WTC11 (cell line): ENCODE measurements at regions not wholly inside any gene's neighbourhood (a gene's known extent, or its start where the extent isn't known, plus 50 kb on each side); places are given as distances from the start of the nearest gene placed in this dataset.

Experiments
- ATAC-seq: fragments of 200-7000 bp; cut with Tn5 transposase; 2 replicates; pipeline ENCODE4 v1.10.0; 2021; ENCODE audit warnings: mild to moderate bottlenecking, moderate library complexity
- CTCF ChIA-PET: fragments of 300-600 bp; sonication (Branson Sonifier 250); formaldehyde crosslinking; loops from one replicate; lab custom pipeline; 2021; ENCODE audit warnings: antibody characterized with exemption; lab: Charles Lee
- POLR2A ChIA-PET: fragments of 350-600 bp; sonication (Branson Sonifier 250); formaldehyde crosslinking; loops from one replicate; lab custom pipeline; 2021; ENCODE audit warnings: antibody characterized with exemption; lab: Charles Lee
- DNase-seq: peaks from one replicate; pipeline ENCODE4 v3.0.0; 2021; ENCODE audit warnings: low spot score
- H3K27ac Mint-ChIP-seq: 2 replicates; pipeline ENCODE4 v1.8.0; 2021; ENCODE audit warnings: mixed read lengths
- H3K27me3 Mint-ChIP-seq: 2 replicates; pipeline ENCODE4 v1.8.0; 2021; ENCODE audit warnings: low read depth, mild to moderate bottlenecking, moderate library complexity, mixed read lengths
- H3K36me3 Mint-ChIP-seq: 2 replicates; pipeline ENCODE4 v1.8.0; 2021; ENCODE audit warnings: mixed read lengths
- H3K4me1 Mint-ChIP-seq: 2 replicates; pipeline ENCODE4 v1.8.0; 2022; ENCODE audit warnings: mixed read lengths
- H3K4me3 Mint-ChIP-seq: 2 replicates; pipeline ENCODE4 v1.8.0; 2021; ENCODE audit warnings: mild to moderate bottlenecking, moderate library complexity, mixed read lengths
- H3K9me3 Mint-ChIP-seq: 2 replicates; pipeline ENCODE4 v1.8.0; 2021; ENCODE audit warnings: mixed read lengths
- ATF2 ChIP-seq: sonication (generic); formaldehyde crosslinking; IDR thresholded peaks from 2 replicates; pipeline ENCODE4 v1.8.1; 2022; ENCODE audit warnings: low read depth, missing genetic modification reagents, borderline replicate concordance
- CREB1 ChIP-seq: sonication (generic); formaldehyde crosslinking; IDR thresholded peaks from 2 replicates; pipeline ENCODE4 v1.8.0; 2023; ENCODE audit warnings: mild to moderate bottlenecking, missing genetic modification reagents
- E2F4 ChIP-seq: sonication (generic); formaldehyde crosslinking; IDR thresholded peaks from 2 replicates; pipeline ENCODE4 v1.8.1; 2022; ENCODE audit warnings: low read depth, mild to moderate bottlenecking, moderate library complexity, missing genetic modification reagents, borderline replicate concordance
- FOXP4 ChIP-seq: sonication (generic); formaldehyde crosslinking; IDR thresholded peaks from 2 replicates; pipeline ENCODE4 v1.8.0; 2022; ENCODE audit warnings: mild to moderate bottlenecking, missing genetic modification reagents
- GRHL2 ChIP-seq: fragments of 250-450 bp; sonication (Bioruptor Pico); IDR thresholded peaks from 2 replicates; pipeline ENCODE4 v1.8.0; 2022; ENCODE audit warnings: mild to moderate bottlenecking, moderate library complexity; ENCODE audit not compliant: insufficient replicate concordance, severe bottlenecking
- HMGXB4 ChIP-seq: sonication (generic); formaldehyde crosslinking; IDR thresholded peaks from 2 replicates; pipeline ENCODE4 v1.8.1; 2023; ENCODE audit warnings: mild to moderate bottlenecking, moderate library complexity, missing genetic modification reagents
- IRF1 ChIP-seq: sonication (generic); formaldehyde crosslinking; IDR thresholded peaks from 2 replicates; pipeline ENCODE4 v1.8.0; 2023; ENCODE audit warnings: missing genetic modification reagents
- JAZF1 ChIP-seq: fragments of 250-450 bp; sonication (Bioruptor Pico); IDR thresholded peaks from 2 replicates; pipeline ENCODE4 v1.9.0; 2021; ENCODE audit warnings: moderate library complexity, mild to moderate bottlenecking, inconsistent platforms
- NR3C1 ChIP-seq: sonication (generic); formaldehyde crosslinking; conservative IDR thresholded peaks from 2 replicates; pipeline ENCODE4 v1.8.1; 2023; ENCODE audit warnings: low read depth, mild to moderate bottlenecking, missing genetic modification reagents
- SMAD3 ChIP-seq: sonication (generic); formaldehyde crosslinking; IDR thresholded peaks from 2 replicates; pipeline ENCODE4 v1.8.0; 2022; ENCODE audit warnings: missing genetic modification reagents, mild to moderate bottlenecking, borderline replicate concordance
- STAT6 ChIP-seq: sonication (generic); formaldehyde crosslinking; conservative IDR thresholded peaks from 2 replicates; pipeline ENCODE4 v1.8.1; 2023; ENCODE audit warnings: mild to moderate bottlenecking, low read depth, missing genetic modification reagents, moderate library complexity
- USF1 ChIP-seq: sonication (generic); formaldehyde crosslinking; IDR thresholded peaks from 2 replicates; pipeline ENCODE4 v1.8.0; 2022; ENCODE audit warnings: mild to moderate bottlenecking, missing genetic modification reagents
- ZBTB43 ChIP-seq: sonication (generic); formaldehyde crosslinking; IDR thresholded peaks from 2 replicates; pipeline ENCODE4 v1.8.1; 2023; ENCODE audit warnings: mild to moderate bottlenecking, missing genetic modification reagents
- ZNF219 ChIP-seq: sonication (generic); formaldehyde crosslinking; IDR thresholded peaks from 2 replicates; pipeline ENCODE4 v1.8.0; 2023; ENCODE audit warnings: missing genetic modification reagents, mild to moderate bottlenecking, borderline replicate concordance
- ZNF317 ChIP-seq: sonication (generic); formaldehyde crosslinking; IDR thresholded peaks from 2 replicates; pipeline ENCODE4 v1.8.1; 2023; ENCODE audit warnings: low read depth, mild to moderate bottlenecking, moderate library complexity, missing genetic modification reagents, borderline replicate concordance
- ZNF423 ChIP-seq: fragments of 250-450 bp; sonication (Bioruptor Pico); IDR thresholded peaks from 2 replicates; pipeline ENCODE4 v2.1.2; 2022; ENCODE audit warnings: mild to moderate bottlenecking, moderate library complexity
- ZNF671 ChIP-seq: fragments of 250-450 bp; sonication (Bioruptor Pico); IDR thresholded peaks from 2 replicates; pipeline ENCODE4 v1.8.0; 2021; ENCODE audit warnings: mild to moderate bottlenecking

GRCh38 chr2:8526403-8526696 lies 155.5 kb upstream of the ID2 start:
- no peaks in the 10 kb centered on the region for H3K27me3 Mint-ChIP-seq
- ATAC-seq (no peak), DNase-seq (no peak)
- no peak overlapping the region for H3K27ac Mint-ChIP-seq
- peaks cover 13% of the 10 kb centered on the region for H3K9me3 Mint-ChIP-seq
- H3K36me3 Mint-ChIP-seq, result no peaks in the 10 kb centered on the region
- POLR2A ChIA-PET, result interaction anchor here (1.4 kb wide), 1 partner anchor 156 kb away, joined by 4 read pairs; no protein-coding TSS in a partner anchor
- H3K4me1 Mint-ChIP-seq, result peaks cover 31% of the 10 kb centered on the region
- no peak for TF ChIP-seq ZBTB43 (CRISPR knock-in tag)
- TF ChIP-seq STAT6 (CRISPR knock-in tag), result no peak
- no peak overlapping the region for H3K4me3 Mint-ChIP-seq
- CTCF ChIA-PET, result interaction anchor here (0.8 to 1.6 kb wide), 5 partner anchors 11 to 167 kb away, joined by 3 to 8 read pairs (median 5); no protein-coding TSS in a partner anchor

GRCh38 chr2:8527031-8527430 lies 154.8 kb upstream of the ID2 start:
- ChIA-PET POLR2A (no interaction called here), CTCF (interaction anchor here (0.7 kb wide), 1 partner anchor 81 kb away, joined by 3 read pairs; no protein-coding TSS in a partner anchor)
- H3K27me3 Mint-ChIP-seq, result no peaks in the 10 kb centered on the region
- H3K4me3 Mint-ChIP-seq, result no peak overlapping the region
- H3K36me3 Mint-ChIP-seq, result peaks cover 6% of the 10 kb centered on the region
- no peak overlapping the region for H3K27ac Mint-ChIP-seq
- H3K4me1 Mint-ChIP-seq, result peaks cover 31% of the 10 kb centered on the region
- 0 out of 2 replicates have a peak, but pooled peaks have one; percentile 44 for TF ChIP-seq ZNF423 (CRISPR knock-in tag)
- TF ChIP-seq ATF2 (CRISPR knock-in tag), result no peak
- TF ChIP-seq JAZF1 (CRISPR knock-in tag), result no peak
- no peak for TF ChIP-seq HMGXB4 (CRISPR knock-in tag)
- ATAC-seq (no peak), DNase-seq (no peak)
- H3K9me3 Mint-ChIP-seq, result peaks cover 15% of the 10 kb centered on the region

- Mint-ChIP-seq H3K4me1 (peaks cover 31% of the 10 kb centered on the region), H3K36me3 (peaks cover 9% of the 10 kb centered on the region), H3K4me3 (no peak overlapping the region), H3K9me3 (peaks cover 20% of the 10 kb centered on the region), H3K27me3 (no peaks in the 10 kb centered on the region), H3K27ac (no peak overlapping the region)
- DNase-seq (no peak), ATAC-seq (no peak)
- CTCF ChIA-PET, result interaction anchor here (0.7 kb wide), 1 partner anchor 81 kb away, joined by 3 read pairs; no protein-coding TSS in a partner anchor
- POLR2A ChIA-PET, result no interaction called here
- no peak for TF ChIP-seq USF1
- no peak for TF ChIP-seq NR3C1 (CRISPR knock-in tag)
- no peak for TF ChIP-seq SMAD3 (CRISPR knock-in tag)
- no peak for TF ChIP-seq GRHL2 (CRISPR knock-in tag)
- no peak for TF ChIP-seq ZNF317 (CRISPR knock-in tag)
- TF ChIP-seq ZNF219 (CRISPR knock-in tag), result no peak
- TF ChIP-seq E2F4 (CRISPR knock-in tag), result no peak
- TF ChIP-seq HMGXB4 (CRISPR knock-in tag), result no peak
- no peak for TF ChIP-seq ZNF671 (CRISPR knock-in tag)
- no peak for TF ChIP-seq IRF1
- no peak for TF ChIP-seq FOXP4 (CRISPR knock-in tag)
- TF ChIP-seq CREB1, result no peak
Observed at GRCh38 chr2:8527676-8528075, 154.2 kb upstream of the ID2 start.
